Hepatocyte (in vitro differentiated cells): ENCODE measurements at regions not wholly inside any gene's neighbourhood (a gene's known extent, or its start where the extent isn't known, plus 50 kb on each side); places are given as distances from the start of the nearest gene placed in this dataset.
"Not testable (repeated sequence)": the region's sequence is repeated elsewhere in the genome, so short reads cannot be mapped to it uniquely, and the experiment has no call there.

Source experiments
- DNase-seq: peaks from one replicate; pipeline ENCODE4 v3.0.0-alpha.2; 2016; ENCODE audit warnings: low spot score
- H2AFZ ChIP-seq: fragments of 200-600 bp; sonication (generic); 2 replicates; pipeline ENCODE4 v1.6.0; 2016; ENCODE audit warnings: antibody characterized with exemption, mild to moderate bottlenecking
- H3K27ac ChIP-seq: fragments of 200-600 bp; sonication (generic); 2 replicates; pipeline ENCODE4 v1.5.1; 2016; ENCODE audit warnings: mild to moderate bottlenecking
- H3K27me3 ChIP-seq: fragments of 200-600 bp; sonication (generic); 2 replicates; pipeline ENCODE4 v1.6.1; 2016
- H3K36me3 ChIP-seq: fragments of 200-600 bp; sonication (generic); replicated peaks from 2 replicates; pipeline ENCODE4 v1.5.1; 2016; ENCODE audit warnings: low read depth; ENCODE audit not compliant: insufficient read depth
- H3K4me1 ChIP-seq: fragments of 200-600 bp; sonication (generic); 2 replicates; pipeline ENCODE4 v1.5.1; 2016; ENCODE audit warnings: mild to moderate bottlenecking, moderate library complexity; ENCODE audit not compliant: insufficient read depth
- H3K4me2 ChIP-seq: fragments of 200-600 bp; sonication (generic); 2 replicates; pipeline ENCODE4 v1.6.0; 2016
- H3K4me3 ChIP-seq: fragments of 200-600 bp; sonication (generic); 2 replicates; pipeline ENCODE4 v1.5.1; 2016; ENCODE audit warnings: mild to moderate bottlenecking
- H3K79me2 ChIP-seq: fragments of 200-600 bp; sonication (generic); 2 replicates; pipeline ENCODE4 v1.6.0; 2017; ENCODE audit warnings: mild to moderate bottlenecking
- H3K9me2 ChIP-seq: fragments of 200-600 bp; sonication (generic); replicated peaks from 2 replicates; pipeline ENCODE4 v1.6.0; 2017; ENCODE audit warnings: mild to moderate bottlenecking; ENCODE audit not compliant: insufficient read depth
- H3K9me3 ChIP-seq: fragments of 200-600 bp; sonication (generic); 2 replicates; pipeline ENCODE4 v1.5.1; 2016; ENCODE audit warnings: low read depth, mild to moderate bottlenecking
- H4K20me1 ChIP-seq: fragments of 200-600 bp; sonication (generic); 2 replicates; pipeline ENCODE4 v1.6.0; 2016; ENCODE audit warnings: mild to moderate bottlenecking; ENCODE audit not compliant: insufficient read depth, poor library complexity, severe bottlenecking
- CTCF ChIP-seq: fragments of 200-600 bp; sonication (generic); IDR thresholded peaks from 2 replicates; pipeline ENCODE4 v1.5.1; 2016; ENCODE audit warnings: antibody characterized with exemption, mild to moderate bottlenecking; ENCODE audit not compliant: poor library complexity
- EZH2 ChIP-seq: fragments of 200-600 bp; sonication (generic); IDR thresholded peaks from 2 replicates; pipeline ENCODE4 v1.6.1; 2016; ENCODE audit warnings: antibody characterized with exemption, mild to moderate bottlenecking, borderline replicate concordance
- EZH2phosphoT487 ChIP-seq: fragments of 200-600 bp; sonication (generic); IDR thresholded peaks from one replicate; pipeline ENCODE4 v1.6.1; 2018; ENCODE audit warnings: antibody characterized with exemption, mild to moderate bottlenecking, low read depth, moderate library complexity; ENCODE audit not compliant: unreplicated experiment, severe bottlenecking
- WGBS: methylation state at CpG from one replicate; pipeline ENCODE4 v1.1.6; 2016; ENCODE audit warnings: low lambda C conversion rate; ENCODE audit errors: missing lambda C conversion rate; 5-methylcytosine and 5-hydroxymethylcytosine counted together

DNA sequence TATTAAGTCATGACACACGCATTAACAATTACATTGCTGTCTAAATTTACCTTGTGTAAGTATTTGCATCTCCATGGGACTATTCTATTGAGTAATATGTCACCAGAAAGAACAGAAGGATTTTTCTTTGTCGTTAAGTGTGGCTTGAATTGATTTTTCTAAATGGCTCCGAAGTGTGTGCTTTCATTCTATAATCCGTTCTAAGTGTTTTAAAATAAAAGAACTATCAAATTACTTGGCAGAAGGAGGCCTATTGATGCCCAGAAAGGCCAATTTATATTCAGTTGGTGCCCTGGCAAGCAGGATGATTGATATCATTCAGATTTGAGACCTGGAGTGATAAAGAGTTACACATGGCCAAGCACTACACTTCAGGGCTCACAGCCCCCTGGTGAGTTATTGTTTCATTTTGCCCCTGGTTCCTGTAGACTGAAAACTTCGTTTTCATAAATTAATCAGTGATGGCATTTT lies 538.9 kb upstream of the ANO5 start:
- H3K27me3 ChIP-seq: no peaks in the 10 kb centered on the region
- H4K20me1 ChIP-seq: no peaks in the 10 kb centered on the region
- H3K4me2 ChIP-seq: no peak overlapping the region
- no peaks in the 10 kb centered on the region for H3K9me2 ChIP-seq
- no peaks in the 10 kb centered on the region for H3K9me3 ChIP-seq
- H3K36me3 ChIP-seq: no peaks in the 10 kb centered on the region
- no peaks in the 10 kb centered on the region for H3K4me1 ChIP-seq
- 43% methylated on average over 5 of the region's 5 CpGs for WGBS
- no peak overlapping the region for H2AFZ ChIP-seq
- no peak overlapping the region for H3K27ac ChIP-seq
- no peak for TF ChIP-seq CTCF
- no peak for TF ChIP-seq EZH2
- TF ChIP-seq EZH2phosphoT487: no peak
- no peak for DNase-seq
- H3K4me3 ChIP-seq: no peak overlapping the region
- no peaks in the 10 kb centered on the region for H3K79me2 ChIP-seq

DNA sequence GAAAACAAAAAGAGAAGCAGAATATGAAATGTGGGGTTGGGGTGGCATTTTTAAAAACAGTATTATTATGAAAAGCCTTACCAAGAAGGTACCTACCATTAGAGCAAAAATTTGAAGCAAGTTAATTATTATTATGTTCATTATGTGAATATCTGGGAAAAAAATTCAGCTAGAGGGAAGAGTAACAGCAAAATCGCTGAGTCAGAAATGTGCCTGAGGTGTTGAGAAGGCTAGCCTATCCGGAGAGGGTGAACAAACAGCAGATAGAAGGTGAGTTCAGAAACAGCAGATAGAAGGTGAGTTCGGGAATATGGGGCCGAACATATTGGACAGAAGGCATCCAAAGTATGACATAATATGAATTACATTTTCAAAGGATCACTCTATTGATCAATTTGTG lies 536.8 kb upstream of the ANO5 start:
- 88% methylated on average over 4 of the region's 4 CpGs for WGBS
- TF ChIP-seq EZH2phosphoT487 (no peak), EZH2 (no peak), CTCF (no peak)
- Histone ChIP-seq H3K36me3 (no peaks in the 10 kb centered on the region), H3K9me3 (no peaks in the 10 kb centered on the region), H3K4me2 (no peak overlapping the region), H3K79me2 (no peaks in the 10 kb centered on the region), H4K20me1 (no peaks in the 10 kb centered on the region), H3K9me2 (no peaks in the 10 kb centered on the region), H3K4me3 (no peak overlapping the region), H3K4me1 (no peaks in the 10 kb centered on the region), H3K27me3 (no peaks in the 10 kb centered on the region), H2AFZ (no peak overlapping the region), H3K27ac (no peak overlapping the region)
- DNase-seq: no peak

GRCh38 chr11:21658654-21659193 lies 534.2 kb upstream of the ANO5 start:
- no peak overlapping the region for H2AFZ ChIP-seq
- DNase-seq: no peak
- no peaks in the 10 kb centered on the region for H3K9me2 ChIP-seq
- TF ChIP-seq EZH2 (no peak), CTCF (no peak), EZH2phosphoT487 (no peak)
- H3K79me2 ChIP-seq: no peaks in the 10 kb centered on the region
- H3K27me3 ChIP-seq: no peaks in the 10 kb centered on the region
- H3K9me3 ChIP-seq: no peaks in the 10 kb centered on the region
- H3K36me3 ChIP-seq: no peaks in the 10 kb centered on the region
- WGBS: 85% methylated on average over 4 of the region's 4 CpGs
- H4K20me1 ChIP-seq: no peaks in the 10 kb centered on the region
- no peaks in the 10 kb centered on the region for H3K4me1 ChIP-seq
- no peak overlapping the region for H3K4me2 ChIP-seq
- H3K4me3 ChIP-seq: no peak overlapping the region
- H3K27ac ChIP-seq: no peak overlapping the region

DNA sequence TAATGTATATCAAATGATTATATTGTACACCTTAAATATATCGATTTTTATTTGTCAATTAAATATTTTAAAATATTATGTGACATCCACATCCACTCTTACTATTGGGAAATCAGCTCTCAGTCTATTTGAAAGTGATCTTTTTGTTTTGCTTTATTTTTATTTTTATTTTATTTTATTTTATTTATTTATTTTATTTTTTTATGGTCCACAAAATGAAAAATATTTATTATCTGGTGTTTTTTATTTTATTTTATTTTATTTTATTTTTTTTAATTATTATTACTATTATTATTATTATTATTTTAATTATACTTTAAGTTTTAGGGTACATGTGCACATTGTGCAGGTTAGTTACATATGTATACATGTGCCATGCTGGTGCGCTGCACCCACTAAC lies 533.5 kb upstream of the ANO5 start:
- H3K4me3 ChIP-seq, H3K4me2 ChIP-seq, H3K4me1 ChIP-seq, H4K20me1 ChIP-seq, H2AFZ ChIP-seq, H3K79me2 ChIP-seq, H3K9me2 ChIP-seq, H3K9me3 ChIP-seq, H3K27me3 ChIP-seq, DNase-seq, H3K27ac ChIP-seq, H3K36me3 ChIP-seq: not testable (repeated sequence)
- WGBS: 81% methylated on average over 2 of the region's 2 CpGs
